ENCODE measurements at regions not wholly inside any gene's neighbourhood (a gene's known extent, or its start where the extent isn't known, plus 50 kb on each side); places are given as distances from the start of the nearest gene placed in this dataset.

GRCh38 chr4:10276152-10276551 is 159.6 kb upstream of the WDR1 start:
- TF ChIP-seq, protein P1, sequence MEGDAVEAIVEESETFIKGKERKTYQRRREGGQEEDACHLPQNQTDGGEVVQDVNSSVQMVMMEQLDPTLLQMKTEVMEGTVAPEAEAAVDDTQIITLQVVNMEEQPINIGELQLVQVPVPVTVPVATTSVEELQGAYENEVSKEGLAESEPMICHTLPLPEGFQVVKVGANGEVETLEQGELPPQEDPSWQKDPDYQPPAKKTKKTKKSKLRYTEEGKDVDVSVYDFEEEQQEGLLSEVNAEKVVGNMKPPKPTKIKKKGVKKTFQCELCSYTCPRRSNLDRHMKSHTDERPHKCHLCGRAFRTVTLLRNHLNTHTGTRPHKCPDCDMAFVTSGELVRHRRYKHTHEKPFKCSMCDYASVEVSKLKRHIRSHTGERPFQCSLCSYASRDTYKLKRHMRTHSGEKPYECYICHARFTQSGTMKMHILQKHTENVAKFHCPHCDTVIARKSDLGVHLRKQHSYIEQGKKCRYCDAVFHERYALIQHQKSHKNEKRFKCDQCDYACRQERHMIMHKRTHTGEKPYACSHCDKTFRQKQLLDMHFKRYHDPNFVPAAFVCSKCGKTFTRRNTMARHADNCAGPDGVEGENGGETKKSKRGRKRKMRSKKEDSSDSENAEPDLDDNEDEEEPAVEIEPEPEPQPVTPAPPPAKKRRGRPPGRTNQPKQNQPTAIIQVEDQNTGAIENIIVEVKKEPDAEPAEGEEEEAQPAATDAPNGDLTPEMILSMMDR (IDR thresholded peaks at IDR 0.05; ENCODE audit: low read length), result no peak
- TF ChIP-seq EZH2 (optimal IDR thresholded peaks at IDR 0.05; ENCODE audit: low read depth, low read length), result no peak
